ENCODE measurements at regions not wholly inside any gene's neighbourhood (a gene's known extent, or its start where the extent isn't known, plus 50 kb on each side); places are given as distances from the start of the nearest gene placed in this dataset.

- TF ChIP-seq CTCF (conservative IDR thresholded peaks at IDR 0.05; ENCODE audit: low read depth, low read length) (no peak), EZH2 (IDR thresholded peaks at IDR 0.05; ENCODE audit: borderline replicate concordance, low read depth, low read length, poor library complexity, severe bottlenecking) (no peak)
- BruUV-seq (replicated peaks), result no TSS peak
- Histone ChIP-seq H3K27ac (ENCODE audit: low read depth, low read length, poor library complexity, severe bottlenecking) (no peak overlapping the region), H3K36me3 (ENCODE audit: insufficient read depth, low read length, poor library complexity, severe bottlenecking) (no peaks in the 10 kb centered on the region), H3K4me3 (ENCODE audit: low read depth, low read length, poor library complexity, severe bottlenecking) (no peak overlapping the region), H3K4me1 (ENCODE audit: insufficient read depth, low read length, poor library complexity, severe bottlenecking) (no peaks in the 10 kb centered on the region), H3K27me3 (replicated peaks; ENCODE audit: insufficient read depth, low read depth, low read length, poor library complexity) (peaks cover 20% of the 10 kb centered on the region), H3K9me3 (ENCODE audit: low read depth, low read length, poor library complexity, severe bottlenecking) (no peaks in the 10 kb centered on the region)
- ChIA-PET POLR2A (ENCODE audit: low non-redundant PET) (no interaction called here), CTCF (interaction anchor here (2.5 kb wide), 1 partner anchor 8 kb away, joined by 11 read pairs; no protein-coding TSS in a partner anchor)
- DNase-seq (ENCODE audit: low spot score), result no peak
- intact Hi-C loops (cut with micrococcal nuclease; ENCODE audit: unreplicated experiment), result no loop called here
These were observed 59.8 kb upstream of the KCNA1 start for GRCh38 chr12:4849795-4850345.

DNA sequence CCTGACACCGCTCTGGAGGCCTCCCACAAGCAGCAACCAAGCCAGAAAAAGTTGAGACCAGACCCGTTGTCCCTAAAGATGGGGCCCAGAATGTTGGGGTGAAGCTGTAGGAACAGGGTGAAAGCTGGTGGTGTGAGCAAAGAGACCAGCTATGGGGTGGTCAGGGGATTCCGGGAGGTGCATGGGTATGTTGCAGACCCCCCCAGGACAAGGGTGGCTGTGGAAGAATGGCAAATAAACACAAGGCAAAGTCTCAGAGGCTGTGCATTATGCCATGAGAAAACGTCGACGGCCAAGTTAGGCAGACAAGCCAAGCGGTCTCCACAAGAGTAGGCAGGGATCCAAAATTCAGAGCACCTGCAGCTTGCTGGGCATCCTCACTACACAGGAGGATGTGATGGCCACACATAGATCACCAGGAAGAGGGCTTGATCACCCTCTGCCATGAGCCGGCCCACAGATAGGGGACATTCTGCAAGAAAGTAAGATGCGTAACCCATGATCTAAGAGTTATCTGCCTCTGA is 58.8 kb upstream of the KCNA1 start:
- BruUV-seq (replicated peaks), result no TSS peak
- Histone ChIP-seq H3K36me3 (ENCODE audit: insufficient read depth, low read length, poor library complexity, severe bottlenecking) (no peaks in the 10 kb centered on the region), H3K4me3 (ENCODE audit: low read depth, low read length, poor library complexity, severe bottlenecking) (no peak overlapping the region), H3K27ac (ENCODE audit: low read depth, low read length, poor library complexity, severe bottlenecking) (no peak overlapping the region), H3K4me1 (ENCODE audit: insufficient read depth, low read length, poor library complexity, severe bottlenecking) (no peaks in the 10 kb centered on the region), H3K9me3 (ENCODE audit: low read depth, low read length, poor library complexity, severe bottlenecking) (no peaks in the 10 kb centered on the region), H3K27me3 (replicated peaks; ENCODE audit: insufficient read depth, low read depth, low read length, poor library complexity) (peaks cover 9% of the 10 kb centered on the region)
- intact Hi-C loops (cut with micrococcal nuclease; ENCODE audit: unreplicated experiment), result no loop called here
- TF ChIP-seq CTCF (conservative IDR thresholded peaks at IDR 0.05; ENCODE audit: low read depth, low read length) (no peak), EZH2 (IDR thresholded peaks at IDR 0.05; ENCODE audit: borderline replicate concordance, low read depth, low read length, poor library complexity, severe bottlenecking) (no peak)
- ChIA-PET CTCF (no interaction called here), POLR2A (ENCODE audit: low non-redundant PET) (no interaction called here)
- no peak for DNase-seq (ENCODE audit: low spot score)

DNA sequence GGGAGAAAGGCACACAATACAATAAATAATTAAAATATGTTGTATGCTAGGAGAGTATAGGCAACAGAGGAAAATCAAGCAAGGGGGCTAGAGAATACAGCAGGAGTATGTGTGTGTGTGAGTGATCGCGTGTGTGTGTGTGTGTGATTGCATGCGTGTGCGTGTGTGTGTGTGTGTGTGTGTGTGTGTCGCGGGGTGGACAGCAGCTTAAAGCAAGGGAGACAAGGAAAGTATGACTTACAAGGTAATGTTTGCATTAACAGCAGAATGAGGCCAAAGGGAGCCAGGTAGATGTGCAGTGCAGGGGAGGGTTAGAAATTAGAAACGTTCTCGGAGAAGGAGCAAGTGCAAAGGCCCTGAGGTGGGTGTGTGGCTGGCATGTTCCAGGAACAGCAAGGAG is 57.4 kb upstream of the KCNA1 start:
- no peak overlapping the region for H3K4me3 ChIP-seq (ENCODE audit: low read depth, low read length, poor library complexity, severe bottlenecking)
- ChIA-PET POLR2A (ENCODE audit: low non-redundant PET) (no interaction called here), CTCF (no interaction called here)
- intact Hi-C loops (cut with micrococcal nuclease; ENCODE audit: unreplicated experiment), result no loop called here
- BruUV-seq (replicated peaks), result no TSS peak
- no peaks in the 10 kb centered on the region for H3K4me1 ChIP-seq (ENCODE audit: insufficient read depth, low read length, poor library complexity, severe bottlenecking)
- DNase-seq (ENCODE audit: low spot score), result no peak
- H3K27ac ChIP-seq (ENCODE audit: low read depth, low read length, poor library complexity, severe bottlenecking), result no peak overlapping the region
- no peak for TF ChIP-seq EZH2 (IDR thresholded peaks at IDR 0.05; ENCODE audit: borderline replicate concordance, low read depth, low read length, poor library complexity, severe bottlenecking)
- no peak for TF ChIP-seq CTCF (conservative IDR thresholded peaks at IDR 0.05; ENCODE audit: low read depth, low read length)
- H3K27me3 ChIP-seq (replicated peaks; ENCODE audit: insufficient read depth, low read depth, low read length, poor library complexity), result peaks cover 15% of the 10 kb centered on the region
- H3K9me3 ChIP-seq (ENCODE audit: low read depth, low read length, poor library complexity, severe bottlenecking), result no peaks in the 10 kb centered on the region
- no peaks in the 10 kb centered on the region for H3K36me3 ChIP-seq (ENCODE audit: insufficient read depth, low read length, poor library complexity, severe bottlenecking)

All from A673 (cell line).